ENCODE measurements at regions not wholly inside any gene's neighbourhood (a gene's known extent, or its start where the extent isn't known, plus 50 kb on each side); places are given as distances from the start of the nearest gene placed in this dataset.

GRCh38 chrX:121301356-121301755, 253.9 kb downstream of the GLUD2 start:
- TF ChIP-seq EZH2 (IDR thresholded peaks at IDR 0.05; ENCODE audit: low read length): no peak
- TF ChIP-seq, protein P1, sequence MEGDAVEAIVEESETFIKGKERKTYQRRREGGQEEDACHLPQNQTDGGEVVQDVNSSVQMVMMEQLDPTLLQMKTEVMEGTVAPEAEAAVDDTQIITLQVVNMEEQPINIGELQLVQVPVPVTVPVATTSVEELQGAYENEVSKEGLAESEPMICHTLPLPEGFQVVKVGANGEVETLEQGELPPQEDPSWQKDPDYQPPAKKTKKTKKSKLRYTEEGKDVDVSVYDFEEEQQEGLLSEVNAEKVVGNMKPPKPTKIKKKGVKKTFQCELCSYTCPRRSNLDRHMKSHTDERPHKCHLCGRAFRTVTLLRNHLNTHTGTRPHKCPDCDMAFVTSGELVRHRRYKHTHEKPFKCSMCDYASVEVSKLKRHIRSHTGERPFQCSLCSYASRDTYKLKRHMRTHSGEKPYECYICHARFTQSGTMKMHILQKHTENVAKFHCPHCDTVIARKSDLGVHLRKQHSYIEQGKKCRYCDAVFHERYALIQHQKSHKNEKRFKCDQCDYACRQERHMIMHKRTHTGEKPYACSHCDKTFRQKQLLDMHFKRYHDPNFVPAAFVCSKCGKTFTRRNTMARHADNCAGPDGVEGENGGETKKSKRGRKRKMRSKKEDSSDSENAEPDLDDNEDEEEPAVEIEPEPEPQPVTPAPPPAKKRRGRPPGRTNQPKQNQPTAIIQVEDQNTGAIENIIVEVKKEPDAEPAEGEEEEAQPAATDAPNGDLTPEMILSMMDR (optimal IDR thresholded peaks at IDR 0.05 in 1 of 3, IDR thresholded peaks at IDR 0.05 in 1 of 3, conservative IDR thresholded peaks at IDR 0.05 in 1 of 3; ENCODE audit: extremely low read depth in 1 of 3, insufficient read depth in 2 of 3, low read length in 3 of 3): no peak

Data from keratinocyte (primary cell).